ENCODE measurements at regions not wholly inside any gene's neighbourhood (a gene's known extent, or its start where the extent isn't known, plus 50 kb on each side); places are given as distances from the start of the nearest gene placed in this dataset.

DNA sequence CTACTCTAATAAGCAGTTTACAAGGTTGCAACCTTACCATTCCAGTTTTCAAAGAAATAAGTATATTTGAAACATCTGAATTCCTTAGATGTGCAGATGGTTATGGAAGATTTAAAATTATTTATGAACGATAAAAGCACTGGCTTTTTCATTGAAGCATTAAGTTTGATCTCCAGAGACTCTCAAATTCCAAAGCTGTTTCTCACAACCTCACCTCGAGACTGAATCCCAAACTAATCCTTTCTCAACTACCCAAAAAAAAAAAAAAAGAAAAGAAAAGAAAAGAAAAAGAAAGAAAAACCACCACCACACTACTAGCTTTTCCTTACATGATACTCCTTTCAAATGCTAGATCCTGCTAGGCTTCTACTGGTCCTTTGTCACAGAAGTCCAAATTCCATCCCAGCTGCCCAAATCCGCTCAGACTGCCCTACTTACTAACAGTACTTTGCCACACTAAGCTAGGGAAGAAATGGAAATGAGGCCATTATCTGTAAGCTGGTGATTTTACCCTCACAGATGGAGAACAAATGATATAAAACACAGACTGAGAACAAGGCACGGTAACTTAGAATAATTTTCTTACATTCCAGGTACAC lies 100.6 kb upstream of the CDK1 start:
- no peaks in the 10 kb centered on the region for H3K27me3 ChIP-seq (ENCODE audit: control insufficient read depth, insufficient read depth, low read length)
- H3K36me3 ChIP-seq (ENCODE audit: control insufficient read depth, insufficient read depth, low read length) = no peaks in the 10 kb centered on the region
- no CpG with 5 or more reads among the region's 4 CpGs for WGBS (ENCODE audit: insufficient coverage)
- DNase-seq (ENCODE audit: low read depth in 4 of 6, low spot score in 6 of 6) = peak in 1 of 6 donors; percentile 12
- H3K9me3 ChIP-seq (ENCODE audit: control insufficient read depth, insufficient read depth, low read length) = no peaks in the 10 kb centered on the region
- H3K27ac ChIP-seq (ENCODE audit: low read depth, low read length) = no peak overlapping the region
- H3K4me3 ChIP-seq (ENCODE audit: low read depth, low read length) = no peak overlapping the region
- no peaks in the 10 kb centered on the region for H3K4me1 ChIP-seq (ENCODE audit: control insufficient read depth, insufficient read depth, low read length)

DNA sequence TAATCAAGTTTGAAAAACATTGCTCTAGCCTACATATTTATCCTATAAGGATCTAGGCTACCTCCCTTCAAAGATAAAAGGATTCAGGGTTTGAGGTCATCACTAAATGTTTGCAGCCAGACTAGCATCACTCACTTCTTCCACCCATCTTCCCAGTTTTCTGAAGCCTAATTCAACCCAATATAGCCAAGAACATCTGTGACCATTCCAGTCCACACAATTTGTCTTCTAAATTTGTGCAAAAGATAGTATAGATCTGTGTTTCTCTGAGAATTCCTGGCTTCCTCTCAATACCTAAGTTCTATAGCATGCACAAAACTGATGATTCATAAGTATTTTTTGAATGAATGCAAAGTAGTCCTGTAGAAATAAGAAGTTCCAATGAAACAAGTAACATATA lies 103.0 kb upstream of the CDK1 start:
- DNase-seq (ENCODE audit: low read depth in 4 of 6, low spot score in 6 of 6) = no peak
- H3K27ac ChIP-seq (ENCODE audit: low read depth, low read length) = no peak overlapping the region
- H3K4me3 ChIP-seq (ENCODE audit: low read depth, low read length) = no peak overlapping the region
- no peaks in the 10 kb centered on the region for H3K9me3 ChIP-seq (ENCODE audit: control insufficient read depth, insufficient read depth, low read length)
- H3K4me1 ChIP-seq (ENCODE audit: control insufficient read depth, insufficient read depth, low read length) = no peaks in the 10 kb centered on the region
- no peaks in the 10 kb centered on the region for H3K36me3 ChIP-seq (ENCODE audit: control insufficient read depth, insufficient read depth, low read length)
- H3K27me3 ChIP-seq (ENCODE audit: control insufficient read depth, insufficient read depth, low read length) = no peaks in the 10 kb centered on the region

DNA sequence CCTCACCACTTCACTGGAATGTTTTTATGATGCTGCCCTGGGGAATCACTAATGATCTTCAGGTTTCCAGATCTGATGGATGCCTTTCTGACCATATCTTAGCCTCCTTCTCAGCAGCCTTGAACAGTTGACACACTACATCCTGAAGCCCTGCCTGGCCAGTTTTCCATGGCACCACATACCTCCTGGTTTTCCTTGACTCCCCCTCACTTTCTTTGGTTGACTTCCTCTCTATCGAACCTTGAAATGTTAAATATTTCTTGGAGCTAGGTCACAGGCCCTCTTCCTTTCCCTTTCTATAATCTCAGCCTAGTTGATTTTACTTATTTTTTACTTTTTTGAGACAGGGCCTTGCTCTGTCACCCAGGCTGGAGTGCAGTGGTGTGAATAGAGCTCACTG lies 108.8 kb upstream of the CDK1 start:
- no CpG with 5 or more reads among the region's 1 CpG for WGBS (ENCODE audit: insufficient coverage)
- H3K27me3 ChIP-seq (ENCODE audit: control insufficient read depth, insufficient read depth, low read length) = no peaks in the 10 kb centered on the region
- H3K4me3 ChIP-seq (ENCODE audit: low read depth, low read length) = no peak overlapping the region
- DNase-seq (ENCODE audit: low read depth in 4 of 6, low spot score in 6 of 6) = no peak
- no peaks in the 10 kb centered on the region for H3K4me1 ChIP-seq (ENCODE audit: control insufficient read depth, insufficient read depth, low read length)
- no peaks in the 10 kb centered on the region for H3K36me3 ChIP-seq (ENCODE audit: control insufficient read depth, insufficient read depth, low read length)
- no peaks in the 10 kb centered on the region for H3K9me3 ChIP-seq (ENCODE audit: control insufficient read depth, insufficient read depth, low read length)
- no peak overlapping the region for H3K27ac ChIP-seq (ENCODE audit: low read depth, low read length)

DNA sequence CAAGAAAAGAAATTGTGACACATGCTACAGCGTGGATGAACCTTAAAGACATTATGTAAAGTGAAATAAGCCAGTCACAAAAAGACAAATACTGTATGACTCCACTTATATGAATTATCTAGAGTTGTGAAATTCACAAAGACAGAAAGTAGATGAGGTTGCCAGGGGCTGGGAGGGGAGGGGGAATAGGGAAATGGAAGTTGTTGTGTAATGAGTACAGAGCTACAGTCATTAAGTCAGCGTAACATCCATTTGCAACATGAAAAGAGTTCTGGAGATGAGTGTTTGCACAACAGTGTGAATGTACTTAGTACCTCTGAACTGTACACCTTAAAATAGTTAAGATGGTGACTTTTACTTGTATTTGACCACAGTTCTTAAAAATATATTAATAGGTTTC lies 112.1 kb upstream of the CDK1 start:
- no CpG with 5 or more reads among the region's 2 CpGs for WGBS (ENCODE audit: insufficient coverage)
- DNase-seq (ENCODE audit: low read depth in 4 of 6, low spot score in 6 of 6) = no peak
- Histone ChIP-seq H3K9me3 (ENCODE audit: control insufficient read depth, insufficient read depth, low read length) (no peaks in the 10 kb centered on the region), H3K36me3 (ENCODE audit: control insufficient read depth, insufficient read depth, low read length) (no peaks in the 10 kb centered on the region), H3K27ac (ENCODE audit: low read depth, low read length) (no peak overlapping the region), H3K4me3 (ENCODE audit: low read depth, low read length) (no peak overlapping the region), H3K4me1 (ENCODE audit: control insufficient read depth, insufficient read depth, low read length) (no peaks in the 10 kb centered on the region), H3K27me3 (ENCODE audit: control insufficient read depth, insufficient read depth, low read length) (no peaks in the 10 kb centered on the region)

DNA sequence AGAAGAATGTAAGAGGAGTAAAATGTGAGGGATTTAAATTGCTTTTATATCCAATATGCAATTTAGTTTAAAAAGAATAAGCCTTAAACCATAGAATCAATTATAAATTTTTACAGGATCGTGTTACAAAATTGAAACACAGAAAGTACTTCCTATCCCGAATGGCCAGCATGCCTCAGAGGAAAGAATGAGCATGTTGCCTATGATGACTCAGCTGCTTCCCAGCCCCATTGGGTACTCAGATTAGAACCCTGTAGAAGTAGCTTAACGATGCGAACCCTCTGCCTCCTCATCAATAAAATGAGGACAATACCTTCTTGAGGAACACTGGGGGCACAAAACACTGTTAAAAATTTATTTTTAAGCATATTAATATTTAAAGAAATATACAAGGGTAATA lies 113.4 kb upstream of the CDK1 start:
- WGBS (ENCODE audit: insufficient coverage) = 86% methylated on average over 1 of the region's 4 CpGs
- H3K27me3 ChIP-seq (ENCODE audit: control insufficient read depth, insufficient read depth, low read length) = no peaks in the 10 kb centered on the region
- H3K9me3 ChIP-seq (ENCODE audit: control insufficient read depth, insufficient read depth, low read length) = no peaks in the 10 kb centered on the region

DNA sequence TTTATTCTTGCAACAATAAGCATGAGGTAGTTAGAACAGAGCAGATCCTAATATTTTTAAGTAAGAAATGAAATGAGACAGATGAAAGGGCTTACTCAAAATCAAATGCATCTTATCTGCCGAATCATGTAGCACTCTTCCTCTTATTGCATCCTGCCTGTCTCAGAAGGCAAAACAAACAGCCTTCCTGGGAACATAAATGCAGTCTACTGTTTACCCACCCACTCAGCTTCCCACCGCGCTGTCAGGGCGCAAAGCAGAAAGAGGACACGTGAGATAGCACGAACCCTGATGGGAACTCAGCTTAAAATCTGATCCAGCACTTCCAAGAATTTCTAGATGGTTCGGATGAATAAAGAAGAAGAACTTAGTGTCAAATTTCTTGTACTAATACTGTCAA lies 114.4 kb upstream of the CDK1 start:
- H3K4me3 ChIP-seq (ENCODE audit: low read depth, low read length) = no peak overlapping the region
- 57% methylated on average over 6 of the region's 7 CpGs for WGBS (ENCODE audit: insufficient coverage)
- H3K36me3 ChIP-seq (ENCODE audit: control insufficient read depth, insufficient read depth, low read length) = no peaks in the 10 kb centered on the region
- no peak overlapping the region for H3K27ac ChIP-seq (ENCODE audit: low read depth, low read length)
- no peaks in the 10 kb centered on the region for H3K27me3 ChIP-seq (ENCODE audit: control insufficient read depth, insufficient read depth, low read length)
- H3K4me1 ChIP-seq (ENCODE audit: control insufficient read depth, insufficient read depth, low read length) = no peaks in the 10 kb centered on the region
- no peaks in the 10 kb centered on the region for H3K9me3 ChIP-seq (ENCODE audit: control insufficient read depth, insufficient read depth, low read length)
- DNase-seq (ENCODE audit: low read depth in 4 of 6, low spot score in 6 of 6) = peak in 1 of 6 donors; percentile 43

More for the DNA sequence above, 113.4 kb upstream of the CDK1 start:
- H3K4me3 ChIP-seq (ENCODE audit: low read depth, low read length) = no peak overlapping the region
- no peaks in the 10 kb centered on the region for H3K4me1 ChIP-seq (ENCODE audit: control insufficient read depth, insufficient read depth, low read length)
- H3K36me3 ChIP-seq (ENCODE audit: control insufficient read depth, insufficient read depth, low read length) = no peaks in the 10 kb centered on the region
- no peak overlapping the region for H3K27ac ChIP-seq (ENCODE audit: low read depth, low read length)
- no peak for DNase-seq (ENCODE audit: low read depth in 4 of 6, low spot score in 6 of 6)

DNA sequence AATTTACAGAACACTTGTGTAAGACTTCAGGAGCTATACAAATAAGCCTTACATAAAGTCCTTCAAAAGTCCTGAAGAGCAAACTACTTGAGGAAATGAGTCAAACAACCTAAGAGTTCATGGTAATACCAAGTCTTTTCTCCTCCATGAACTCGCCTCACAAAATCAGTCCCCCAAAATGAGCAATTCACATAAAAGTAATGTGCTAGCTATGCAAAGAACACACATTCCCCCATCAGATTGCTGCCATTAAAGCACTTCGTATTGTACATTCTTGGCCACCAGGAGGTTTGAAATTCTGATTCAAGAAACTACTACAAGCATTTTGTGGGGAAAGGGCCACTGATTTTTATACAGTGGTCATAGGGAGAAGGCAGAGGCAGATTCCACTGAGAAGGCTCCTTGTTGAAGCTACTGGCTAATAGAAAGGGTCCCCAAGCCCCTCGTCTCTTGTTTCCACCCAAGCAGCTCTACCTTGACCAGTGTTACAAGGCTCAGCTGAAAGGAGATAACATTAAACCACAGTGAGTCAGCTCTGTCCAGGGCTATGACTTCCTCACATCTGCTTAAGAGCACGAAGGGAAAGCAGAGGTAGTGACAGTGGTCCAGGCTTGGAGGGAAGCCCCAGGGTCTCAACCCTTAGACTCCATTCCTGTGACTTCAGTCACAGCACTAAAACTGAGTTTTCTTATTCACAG lies 115.2 kb upstream of the CDK1 start:
- H3K27me3 ChIP-seq (ENCODE audit: control insufficient read depth, insufficient read depth, low read length) = no peaks in the 10 kb centered on the region
- no peak overlapping the region for H3K4me3 ChIP-seq (ENCODE audit: low read depth, low read length)
- H3K9me3 ChIP-seq (ENCODE audit: control insufficient read depth, insufficient read depth, low read length) = no peaks in the 10 kb centered on the region
- WGBS (ENCODE audit: insufficient coverage) = 93% methylated on average over 2 of the region's 4 CpGs
- no peaks in the 10 kb centered on the region for H3K4me1 ChIP-seq (ENCODE audit: control insufficient read depth, insufficient read depth, low read length)
- H3K36me3 ChIP-seq (ENCODE audit: control insufficient read depth, insufficient read depth, low read length) = no peaks in the 10 kb centered on the region
- no peak for DNase-seq (ENCODE audit: low read depth in 4 of 6, low spot score in 6 of 6)
- H3K27ac ChIP-seq (ENCODE audit: low read depth, low read length) = no peak overlapping the region

DNA sequence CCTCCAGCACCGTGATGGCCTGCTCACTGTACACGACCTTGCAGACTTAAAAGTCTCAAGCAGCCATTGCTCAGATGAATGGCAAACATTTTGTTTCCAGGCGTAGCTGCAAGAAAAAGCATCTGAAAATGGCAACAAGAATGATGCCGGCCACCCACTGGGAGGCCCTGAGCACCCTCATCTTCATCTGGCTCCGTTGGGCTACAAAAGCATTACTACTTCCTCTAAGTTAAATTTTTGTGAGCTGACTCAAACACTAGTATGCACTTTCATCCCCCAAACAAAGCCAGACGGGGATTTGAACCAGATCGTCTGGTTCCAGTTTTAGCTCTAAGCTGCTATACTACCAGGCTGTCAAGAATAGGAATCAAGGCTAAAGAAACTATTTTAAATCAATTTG lies 116.6 kb upstream of the CDK1 start:
- H3K27me3 ChIP-seq (ENCODE audit: control insufficient read depth, insufficient read depth, low read length) = no peaks in the 10 kb centered on the region
- WGBS (ENCODE audit: insufficient coverage) = 91% methylated on average over 5 of the region's 7 CpGs
- DNase-seq (ENCODE audit: low read depth in 4 of 6, low spot score in 6 of 6) = no peak

DNA sequence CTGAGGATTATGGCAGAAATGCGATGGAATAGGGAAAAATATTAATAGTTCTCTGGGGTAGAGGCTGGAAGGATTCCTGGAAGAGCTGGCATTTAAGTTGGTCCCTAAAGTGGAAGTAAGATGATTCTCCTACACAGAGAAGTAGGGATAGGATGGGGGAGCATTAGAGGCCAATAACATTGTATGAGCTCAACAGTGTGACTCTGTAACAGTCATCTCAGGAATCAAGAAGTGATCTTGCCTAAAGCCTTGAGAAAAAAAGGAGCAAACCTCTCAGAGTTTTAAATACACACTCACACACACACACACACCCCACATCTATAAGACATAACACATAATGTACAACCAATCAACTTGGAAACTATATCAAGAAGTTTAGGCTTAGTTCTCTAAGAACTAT lies 117.7 kb upstream of the CDK1 start:
- Histone ChIP-seq H3K27me3 (ENCODE audit: control insufficient read depth, insufficient read depth, low read length) (no peaks in the 10 kb centered on the region), H3K27ac (ENCODE audit: low read depth, low read length) (no peak overlapping the region), H3K36me3 (ENCODE audit: control insufficient read depth, insufficient read depth, low read length) (no peaks in the 10 kb centered on the region), H3K4me1 (ENCODE audit: control insufficient read depth, insufficient read depth, low read length) (no peaks in the 10 kb centered on the region), H3K9me3 (ENCODE audit: control insufficient read depth, insufficient read depth, low read length) (no peaks in the 10 kb centered on the region), H3K4me3 (ENCODE audit: low read depth, low read length) (no peak overlapping the region)
- no peak for DNase-seq (ENCODE audit: low read depth in 4 of 6, low spot score in 6 of 6)
- WGBS (ENCODE audit: insufficient coverage) = 88% methylated on average over 1 of the region's 1 CpG

More for the DNA sequence above, 116.6 kb upstream of the CDK1 start:
- no peaks in the 10 kb centered on the region for H3K36me3 ChIP-seq (ENCODE audit: control insufficient read depth, insufficient read depth, low read length)
- H3K9me3 ChIP-seq (ENCODE audit: control insufficient read depth, insufficient read depth, low read length) = no peaks in the 10 kb centered on the region
- no peak overlapping the region for H3K4me3 ChIP-seq (ENCODE audit: low read depth, low read length)
- H3K27ac ChIP-seq (ENCODE audit: low read depth, low read length) = no peak overlapping the region
- no peaks in the 10 kb centered on the region for H3K4me1 ChIP-seq (ENCODE audit: control insufficient read depth, insufficient read depth, low read length)

DNA sequence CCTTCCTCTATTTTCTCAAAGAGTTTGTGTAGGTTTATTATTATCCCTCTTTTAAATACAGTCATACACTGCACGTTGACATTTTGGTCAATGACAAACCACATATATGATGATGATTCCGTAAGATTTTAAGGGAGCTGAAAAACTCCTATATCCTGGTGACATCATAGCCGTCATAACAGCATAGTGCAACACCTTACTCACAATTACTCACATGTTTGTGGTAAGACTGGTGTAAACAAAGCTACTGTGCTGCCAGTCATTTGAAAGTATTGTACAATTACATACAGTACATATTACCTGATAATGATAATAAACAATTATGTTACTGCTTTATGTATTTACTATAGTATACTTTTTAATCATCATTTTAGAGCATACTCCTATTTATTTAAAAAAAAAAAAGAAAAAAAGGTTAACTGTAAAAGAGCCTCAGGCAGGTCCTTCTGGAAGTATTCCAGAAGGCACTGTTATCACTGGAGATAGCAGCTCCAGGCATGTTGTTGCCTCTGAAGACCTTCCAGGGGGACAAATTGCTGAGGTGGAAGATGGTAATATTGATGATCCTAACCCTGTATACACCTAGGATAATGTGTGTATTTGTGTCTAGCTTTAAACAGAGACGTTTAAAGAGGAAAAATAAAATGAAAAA lies 123.3 kb upstream of the CDK1 start:
- H3K4me1 ChIP-seq (ENCODE audit: control insufficient read depth, insufficient read depth, low read length) = no peaks in the 10 kb centered on the region
- no peaks in the 10 kb centered on the region for H3K36me3 ChIP-seq (ENCODE audit: control insufficient read depth, insufficient read depth, low read length)
- no peak overlapping the region for H3K27ac ChIP-seq (ENCODE audit: low read depth, low read length)
- no peaks in the 10 kb centered on the region for H3K9me3 ChIP-seq (ENCODE audit: control insufficient read depth, insufficient read depth, low read length)
- WGBS (ENCODE audit: insufficient coverage) = no CpG with 5 or more reads among the region's 4 CpGs
- no peak overlapping the region for H3K4me3 ChIP-seq (ENCODE audit: low read depth, low read length)
- DNase-seq (ENCODE audit: low read depth in 4 of 6, low spot score in 6 of 6) = no peak
- no peaks in the 10 kb centered on the region for H3K27me3 ChIP-seq (ENCODE audit: control insufficient read depth, insufficient read depth, low read length)

Measured in spinal cord (tissue), 9 donors.